ENCODE measurements at regions not wholly inside any gene's neighbourhood (a gene's known extent, or its start where the extent isn't known, plus 50 kb on each side); places are given as distances from the start of the nearest gene placed in this dataset.

GRCh38 chr9:115171921-115172388 is 54.0 kb upstream of the TNC start:
- Histone ChIP-seq H3K4me3 (replicated peaks in 1 of 3; ENCODE audit: insufficient read depth in 1 of 3, low read depth in 2 of 3, low read length in 3 of 3) (no peak overlapping the region), H4K20me1 (ENCODE audit: insufficient read depth, low read length) (no peaks in the 10 kb centered on the region), H3K9ac (ENCODE audit: insufficient read depth, low read depth, low read length) (no peak overlapping the region), H3K27me3 (ENCODE audit: control insufficient read depth in 1 of 2, insufficient read depth in 2 of 2, low read length in 2 of 2) (no peaks in the 10 kb centered on the region), H3K27ac (ENCODE audit: extremely low read length, insufficient read depth, low read length) (no peak overlapping the region), H3K79me2 (ENCODE audit: insufficient read depth, low read length) (no peaks in the 10 kb centered on the region), H3K4me2 (ENCODE audit: low read depth, low read length) (no peak overlapping the region), H3K4me1 (ENCODE audit: insufficient read depth, low read length) (no peaks in the 10 kb centered on the region), H3K9me3 (ENCODE audit: low read length) (no peaks in the 10 kb centered on the region), H2AFZ (ENCODE audit: low read length) (no peak overlapping the region), H3K36me3 (replicated peaks in 1 of 2; ENCODE audit: control insufficient read depth in 1 of 2, insufficient read depth in 2 of 2, low read length in 2 of 2) (no peaks in the 10 kb centered on the region)
- CTCF ChIA-PET (ENCODE audit: low intra/inter-chr PET ratio, low total read pairs) = no interaction called here
- intact Hi-C loops (cut with micrococcal nuclease; ENCODE audit: unreplicated experiment) (no loop called here), in situ Hi-C loops (cut with HindIII; ENCODE audit: extremely low pct_ligation_motif_present, low pct_unique_long_range_greater_than_20kb) (no loop called here)
- no peak for FAIRE-seq
- no peak for ATAC-seq
- BruUV-seq (replicated peaks) = no TSS peak
- POLR2A ChIA-PET = no interaction called here
- 63% methylated on average over 3 of the region's 3 CpGs for WGBS (ENCODE audit: low lambda C conversion rate)
- no peak for TF ChIP-seq RCOR2 (CRISPR knock-in tag; IDR thresholded peaks at IDR 0.05)
- no peak for TF ChIP-seq ZNF615 (CRISPR knock-in tag; IDR thresholded peaks at IDR 0.05; ENCODE audit: borderline replicate concordance)
- no peak for TF ChIP-seq ZNF251 (CRISPR knock-in tag; IDR thresholded peaks at IDR 0.05)
- no peak for TF ChIP-seq ZMYM4 (CRISPR knock-in tag; IDR thresholded peaks at IDR 0.05)
- TF ChIP-seq, protein P1, sequence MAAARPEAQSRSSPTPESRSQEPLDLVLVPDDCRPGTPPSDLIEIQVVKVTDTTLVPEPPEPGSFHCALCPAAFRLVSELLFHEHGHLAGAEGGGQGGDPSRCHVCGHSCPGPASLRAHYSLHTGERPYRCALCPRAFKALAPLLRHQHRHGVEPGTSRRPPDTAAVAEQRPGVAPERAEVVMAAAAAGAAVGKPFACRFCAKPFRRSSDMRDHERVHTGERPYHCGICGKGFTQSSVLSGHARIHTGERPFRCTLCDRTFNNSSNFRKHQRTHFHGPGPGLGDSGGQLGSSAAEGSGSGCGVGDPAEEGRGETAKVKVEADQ (CRISPR knock-in tag; IDR thresholded peaks at IDR 0.05; ENCODE audit: borderline replicate concordance) = no peak
- TF ChIP-seq KLF12 (CRISPR knock-in tag; IDR thresholded peaks at IDR 0.05; ENCODE audit: borderline replicate concordance) = no peak
- DNase-seq (ENCODE audit: low spot score) = no peak

DNA sequence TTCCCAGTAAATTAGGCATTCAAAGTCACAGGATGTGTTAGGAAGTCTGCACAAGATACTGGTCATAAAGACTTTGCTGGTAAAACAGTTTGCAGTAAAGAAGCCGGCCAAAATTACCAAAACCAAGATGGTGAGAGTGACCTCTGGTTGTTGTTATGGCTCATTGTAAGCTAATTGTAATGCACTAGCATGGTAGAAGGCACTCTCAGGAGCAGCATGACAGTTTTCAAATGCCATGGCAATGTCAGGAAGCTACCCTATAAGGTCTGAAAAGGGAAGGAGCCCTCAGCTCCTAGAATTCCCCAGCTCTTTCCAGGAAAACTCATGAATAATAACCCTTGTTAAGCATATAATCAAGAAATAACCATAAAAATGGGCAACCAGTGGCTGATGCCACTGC is 64.3 kb upstream of the TNC start:
- TF ChIP-seq NFYC (CRISPR knock-in tag; IDR thresholded peaks at IDR 0.05) (no peak), ZNF335 (CRISPR knock-in tag; IDR thresholded peaks at IDR 0.05) (no peak), FOXA3 (CRISPR knock-in tag; IDR thresholded peaks at IDR 0.05) (no peak), ZNF224 (CRISPR knock-in tag; IDR thresholded peaks at IDR 0.05) (no peak), SMAD9 (CRISPR knock-in tag; IDR thresholded peaks at IDR 0.05) (no peak)
- in situ Hi-C loops (cut with HindIII; ENCODE audit: extremely low pct_ligation_motif_present, low pct_unique_long_range_greater_than_20kb) (no loop called here), intact Hi-C loops (cut with micrococcal nuclease; ENCODE audit: unreplicated experiment) (no loop called here)
- Histone ChIP-seq H3K36me3 (replicated peaks in 1 of 2; ENCODE audit: control insufficient read depth in 1 of 2, insufficient read depth in 2 of 2, low read length in 2 of 2) (no peaks in the 10 kb centered on the region), H3K4me1 (ENCODE audit: insufficient read depth, low read length) (no peaks in the 10 kb centered on the region), H3K9ac (ENCODE audit: insufficient read depth, low read depth, low read length) (no peak overlapping the region), H4K20me1 (ENCODE audit: insufficient read depth, low read length) (no peaks in the 10 kb centered on the region), H3K9me3 (ENCODE audit: low read length) (no peaks in the 10 kb centered on the region), H3K27me3 (ENCODE audit: control insufficient read depth in 1 of 2, insufficient read depth in 2 of 2, low read length in 2 of 2) (no peaks in the 10 kb centered on the region; a peak in 1 of 5 replicates), H2AFZ (ENCODE audit: low read length) (no peak overlapping the region), H3K27ac (ENCODE audit: extremely low read length, insufficient read depth, low read length) (no peak overlapping the region), H3K79me2 (ENCODE audit: insufficient read depth, low read length) (no peaks in the 10 kb centered on the region), H3K4me2 (ENCODE audit: low read depth, low read length) (no peak overlapping the region), H3K4me3 (replicated peaks in 1 of 3; ENCODE audit: insufficient read depth in 1 of 3, low read depth in 2 of 3, low read length in 3 of 3) (no peak overlapping the region)
- 0% methylated on average over 1 of the region's 1 CpG for WGBS (ENCODE audit: low lambda C conversion rate)
- DNase-seq (ENCODE audit: low spot score) (no peak), FAIRE-seq (no peak), ATAC-seq (no peak)
- BruUV-seq (replicated peaks) = no TSS peak
- CTCF ChIA-PET (ENCODE audit: low intra/inter-chr PET ratio, low total read pairs) = no interaction called here
- POLR2A ChIA-PET = no interaction called here
